H1 (cell line): ENCODE measurements at regions not wholly inside any gene's neighbourhood (a gene's known extent, or its start where the extent isn't known, plus 50 kb on each side); places are given as distances from the start of the nearest gene placed in this dataset.

Experiments used
- CBX8 ChIP-seq: fragments of 300-800, 300-1000 bp; sonication (generic); IDR thresholded peaks from 2 replicates; pipeline ENCODE4 v1.7.1; 2016; ENCODE audit warnings: low read depth, low read length, borderline replicate concordance

- TF ChIP-seq CBX8, result no peak
Measured at GRCh38 chr4:159015841-159016240, 87.0 kb upstream of the RAPGEF2 start (continued).
